SK-N-MC (cell line): ENCODE measurements at regions not wholly inside any gene's neighbourhood (a gene's known extent, or its start where the extent isn't known, plus 50 kb on each side); places are given as distances from the start of the nearest gene placed in this dataset.

ENCODE experiments used
- EZH2 ChIP-seq: fragments of 200-600 bp; sonication (generic); IDR thresholded peaks from one replicate; pipeline ENCODE4 v1.6.1; 2017; ENCODE audit warnings: antibody characterized with exemption
- FOXP2 ChIP-seq: optimal IDR thresholded peaks from 2 replicates; pipeline ENCODE3; 2011; ENCODE audit warnings: mild to moderate bottlenecking, moderate library complexity; ENCODE audit not compliant: insufficient read depth; ENCODE audit errors: extremely low read length, control extremely low read depth
- POLR2AphosphoS5 ChIP-seq: IDR thresholded peaks from 2 replicates; pipeline ENCODE4 v1.6.1; 2012; ENCODE audit warnings: mild to moderate bottlenecking, low read depth, low read length, borderline replicate concordance

- TF ChIP-seq POLR2AphosphoS5 (no peak), EZH2 (no peak), FOXP2 (no peak)
Measured at GRCh38 chr4:81663368-81663767, 191.7 kb upstream of the RASGEF1B start.
